ENCODE measurements at regions not wholly inside any gene's neighbourhood (a gene's known extent, or its start where the extent isn't known, plus 50 kb on each side); places are given as distances from the start of the nearest gene placed in this dataset.

GRCh38 chr15:68497206-68497910, 65.4 kb upstream of the ITGA11 start:
- no peaks in the 10 kb centered on the region for H3K4me1 Mint-ChIP-seq
- DNase-seq (ENCODE audit: low spot score), result no peak
- peaks cover 5% of the 10 kb centered on the region; the same call in 1 of the 2 replicates for H3K9me3 Mint-ChIP-seq
- H3K36me3 Mint-ChIP-seq, result no peaks in the 10 kb centered on the region
- H3K4me3 Mint-ChIP-seq, result no peak overlapping the region
- ATAC-seq, result no peak
- no peak for TF ChIP-seq TEAD1 (CRISPR knock-in tag; IDR thresholded peaks at IDR 0.05)
- no peak for TF ChIP-seq ZNF219 (CRISPR knock-in tag; IDR thresholded peaks at IDR 0.05; ENCODE audit: borderline replicate concordance)
- no peak for TF ChIP-seq FOXP4 (CRISPR knock-in tag; IDR thresholded peaks at IDR 0.05)
- H3K27ac Mint-ChIP-seq, result no peak overlapping the region
- peaks cover 3% of the 10 kb centered on the region; the same call in 1 of the 2 replicates for H3K27me3 Mint-ChIP-seq (ENCODE audit: low read depth)
- POLR2A ChIA-PET, result no interaction called here
- CTCF ChIA-PET, result interaction anchor here (1.7 kb wide), 1 partner anchor 191 kb away, joined by 8 read pairs; no protein-coding TSS in a partner anchor

- ChIA-PET POLR2A (no interaction called here), CTCF (interaction anchor here (1.7 kb wide), 1 partner anchor 192 kb away, joined by 8 read pairs; no protein-coding TSS in a partner anchor)
- H3K4me3 Mint-ChIP-seq, result no peak overlapping the region
- H3K27ac Mint-ChIP-seq, result no peak overlapping the region
- H3K4me1 Mint-ChIP-seq, result no peaks in the 10 kb centered on the region
- TF ChIP-seq OVOL2 (CRISPR knock-in tag; IDR thresholded peaks at IDR 0.05; ENCODE audit: borderline replicate concordance) (no peak), PRDM15 (CRISPR knock-in tag; IDR thresholded peaks at IDR 0.05) (no peak), TEAD4 (CRISPR knock-in tag; IDR thresholded peaks at IDR 0.05) (no peak), SOX15 (CRISPR knock-in tag; IDR thresholded peaks at IDR 0.05) (no peak), KAT7 (CRISPR knock-in tag; IDR thresholded peaks at IDR 0.05; ENCODE audit: borderline replicate concordance) (no peak), IRF1 (CRISPR knock-in tag; IDR thresholded peaks at IDR 0.05) (no peak), RELA (CRISPR knock-in tag; IDR thresholded peaks at IDR 0.05; ENCODE audit: borderline replicate concordance) (no peak), ATF2 (CRISPR knock-in tag; IDR thresholded peaks at IDR 0.05; ENCODE audit: borderline replicate concordance, low read depth) (no peak), MYBL2 (CRISPR knock-in tag; IDR thresholded peaks at IDR 0.05) (no peak), AFF4 (CRISPR knock-in tag; IDR thresholded peaks at IDR 0.05; ENCODE audit: borderline replicate concordance) (no peak), ATF1 (CRISPR knock-in tag; IDR thresholded peaks at IDR 0.05) (no peak), E2F4 (CRISPR knock-in tag; IDR thresholded peaks at IDR 0.05; ENCODE audit: borderline replicate concordance, low read depth) (no peak), ZNF396 (CRISPR knock-in tag; IDR thresholded peaks at IDR 0.05; ENCODE audit: borderline replicate concordance) (no peak)
- H3K36me3 Mint-ChIP-seq, result no peaks in the 10 kb centered on the region
- peaks cover 5% of the 10 kb centered on the region; the same call in 1 of the 2 replicates for H3K9me3 Mint-ChIP-seq
- DNase-seq (ENCODE audit: low spot score) (no peak), ATAC-seq (no peak)
- peaks cover 6% of the 10 kb centered on the region; the same call in 1 of the 2 replicates for H3K27me3 Mint-ChIP-seq (ENCODE audit: low read depth)
Measured at GRCh38 chr15:68498076-68498475, 66.1 kb upstream of the ITGA11 start.

All from WTC11 (cell line).